ENCODE measurements at regions not wholly inside any gene's neighbourhood (a gene's known extent, or its start where the extent isn't known, plus 50 kb on each side); places are given as distances from the start of the nearest gene placed in this dataset.

DNA sequence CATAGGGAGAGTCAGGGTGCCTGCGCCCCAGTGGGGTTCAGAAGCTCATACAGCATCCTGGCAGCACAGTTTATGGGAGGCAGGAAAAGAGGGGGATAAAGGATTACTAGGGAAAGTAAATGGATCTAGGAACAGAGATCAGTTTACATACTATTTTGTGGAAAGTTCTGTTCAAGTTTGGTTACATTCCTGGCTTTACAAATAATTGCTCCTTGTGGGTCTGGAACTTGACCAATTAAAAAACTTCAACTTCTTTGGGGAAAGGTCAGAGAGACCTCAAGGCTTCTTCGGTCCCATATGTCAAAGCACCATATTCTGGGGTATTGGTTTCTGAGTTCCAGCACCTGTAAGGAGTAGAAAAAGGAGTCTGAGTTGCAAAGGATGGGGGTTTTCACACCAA is 64.1 kb downstream of the ZDHHC19 start:
- no peaks in the 10 kb centered on the region for H3K9me3 ChIP-seq (replicated peaks; ENCODE audit: low read length)
- no peaks in the 10 kb centered on the region for H3K36me3 ChIP-seq (ENCODE audit: insufficient read depth, low read length)
- H3K4me1 ChIP-seq (ENCODE audit: control insufficient read depth, insufficient read depth, low read length) = peaks cover 11% of the 10 kb centered on the region
- no peak overlapping the region for H3K4me3 ChIP-seq (ENCODE audit: low read length)
- H3K9ac ChIP-seq (ENCODE audit: low read depth, low read length) = no peak overlapping the region
- no peak overlapping the region for H3K4me2 ChIP-seq (ENCODE audit: low read length)
- peaks cover 14% of the 10 kb centered on the region for H3K27me3 ChIP-seq (ENCODE audit: control insufficient read depth, insufficient read depth, low read length)

DNA sequence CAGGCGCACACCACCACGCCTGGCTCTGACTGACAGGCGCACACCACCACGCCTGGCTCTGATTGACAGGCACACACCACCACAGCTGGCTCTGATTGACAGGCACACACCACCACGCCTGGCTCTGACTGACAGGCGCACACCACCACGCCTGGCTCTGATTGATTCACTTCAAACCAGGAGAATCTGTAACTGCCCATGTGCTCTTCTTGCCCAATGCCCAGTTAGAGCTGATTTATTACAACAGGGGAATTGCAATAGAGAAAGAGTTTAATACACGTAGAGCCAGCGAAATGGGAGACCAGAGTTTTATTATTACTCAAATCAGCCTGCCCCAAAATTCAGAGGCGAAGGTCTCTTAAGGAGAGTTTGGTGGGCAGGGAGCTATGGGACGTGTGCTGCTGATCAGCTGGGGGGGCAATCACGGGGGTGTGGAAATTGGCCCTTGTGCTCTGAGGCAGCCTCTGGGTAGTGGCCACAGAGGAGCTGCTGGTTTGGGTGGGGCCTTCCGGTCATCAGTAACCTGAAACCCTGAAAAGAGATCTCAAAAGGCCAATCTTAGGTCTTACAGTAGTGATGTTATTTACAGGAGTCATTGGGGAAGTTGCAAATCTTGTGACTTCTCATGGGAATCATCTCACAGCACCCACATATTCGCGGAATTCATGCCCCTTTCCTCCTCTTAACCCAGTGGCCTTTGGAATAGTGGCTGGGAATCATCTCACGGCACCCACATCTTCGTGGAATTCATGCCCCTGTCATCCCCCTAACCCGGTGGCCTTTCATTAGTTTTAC is 63.8 kb upstream of the TFRC start:
- H3K27me3 ChIP-seq (ENCODE audit: control insufficient read depth, insufficient read depth, low read length) = peaks cover 20% of the 10 kb centered on the region
- H3K9ac ChIP-seq (ENCODE audit: low read depth, low read length) = no peak overlapping the region
- H3K4me3 ChIP-seq (ENCODE audit: low read length) = no peak overlapping the region
- H3K9me3 ChIP-seq (replicated peaks; ENCODE audit: low read length) = no peaks in the 10 kb centered on the region
- H3K36me3 ChIP-seq (ENCODE audit: insufficient read depth, low read length) = no peaks in the 10 kb centered on the region
- no peak overlapping the region for H3K4me2 ChIP-seq (ENCODE audit: low read length)
- peaks cover 11% of the 10 kb centered on the region for H3K4me1 ChIP-seq (ENCODE audit: control insufficient read depth, insufficient read depth, low read length)

DNA sequence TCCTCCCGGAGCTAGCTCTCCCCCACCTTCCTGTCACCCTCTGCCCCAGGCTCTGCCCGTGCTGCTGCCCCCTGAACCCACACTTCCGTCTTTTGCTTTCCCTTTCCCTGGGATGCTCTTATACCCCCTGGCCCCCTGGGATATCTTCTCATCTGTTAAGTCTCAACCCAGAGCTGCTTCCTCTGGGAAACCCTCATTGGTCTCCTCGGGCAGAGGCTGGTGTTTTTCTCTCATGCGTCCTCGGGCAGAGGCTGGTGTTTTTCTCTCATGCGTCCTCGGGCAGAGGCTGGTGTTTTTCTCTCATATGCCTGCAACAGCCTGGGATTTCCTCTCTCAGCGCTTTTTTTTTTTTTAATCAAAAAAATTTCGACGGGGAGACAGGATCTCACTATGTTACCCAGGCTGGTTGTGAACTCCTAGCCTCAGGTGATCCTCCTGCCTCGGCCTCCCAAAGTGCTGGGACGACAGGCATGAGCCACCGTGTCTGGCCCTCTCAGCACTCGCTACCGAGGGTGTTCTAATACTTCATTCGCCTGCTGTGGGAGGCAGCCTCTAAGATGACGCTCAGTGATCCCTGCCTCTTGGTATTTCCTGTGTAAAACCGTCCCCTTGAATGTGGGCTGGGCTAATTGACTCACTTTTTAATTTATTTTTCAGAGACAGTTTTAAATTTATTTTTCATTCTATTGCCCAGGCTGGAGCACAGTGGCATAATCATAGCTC is 62.7 kb upstream of the TFRC start:
- H3K9ac ChIP-seq (ENCODE audit: low read depth, low read length) = no peak overlapping the region
- H3K9me3 ChIP-seq (replicated peaks; ENCODE audit: low read length) = no peaks in the 10 kb centered on the region
- no peak overlapping the region for H3K4me2 ChIP-seq (ENCODE audit: low read length)
- H3K4me1 ChIP-seq (ENCODE audit: control insufficient read depth, insufficient read depth, low read length) = peaks cover 11% of the 10 kb centered on the region
- no peak overlapping the region for H3K4me3 ChIP-seq (ENCODE audit: low read length)
- no peaks in the 10 kb centered on the region for H3K36me3 ChIP-seq (ENCODE audit: insufficient read depth, low read length)
- peaks cover 20% of the 10 kb centered on the region for H3K27me3 ChIP-seq (ENCODE audit: control insufficient read depth, insufficient read depth, low read length)

DNA sequence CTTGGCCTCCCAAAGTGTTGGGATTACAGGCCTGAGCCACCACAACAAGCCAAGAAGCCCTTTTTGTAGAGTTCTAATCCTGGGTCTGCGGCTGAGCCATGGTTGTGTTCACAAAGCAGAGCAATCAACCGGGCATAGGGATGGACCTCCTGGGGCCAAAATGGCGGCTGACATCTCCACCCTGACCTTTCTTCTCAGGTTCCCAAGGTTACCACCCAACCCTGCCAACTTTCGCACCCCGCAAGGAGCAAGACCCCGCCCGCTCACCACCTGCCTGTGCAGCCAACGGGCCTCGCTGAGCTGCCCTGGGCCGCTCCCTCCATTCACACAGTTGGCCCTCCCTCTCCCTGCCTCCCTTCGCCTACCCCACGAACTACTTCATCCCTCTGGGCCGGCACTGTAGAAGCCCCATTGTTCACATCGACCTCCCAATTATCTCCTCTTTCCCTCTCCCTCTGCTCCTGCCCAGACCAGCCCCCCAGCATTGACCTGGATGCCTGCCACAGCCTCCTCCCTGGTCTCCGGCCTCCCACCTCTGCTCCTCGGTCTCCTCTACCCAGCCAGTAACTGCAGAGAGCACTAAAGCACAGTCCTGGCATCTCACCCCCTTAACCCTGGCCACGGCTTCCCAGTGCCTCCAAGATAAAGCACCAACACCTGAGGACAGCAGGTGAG is 62.0 kb upstream of the TFRC start:
- H3K9me3 ChIP-seq (replicated peaks; ENCODE audit: low read length) = no peaks in the 10 kb centered on the region
- no peak overlapping the region for H3K4me2 ChIP-seq (ENCODE audit: low read length)
- H3K4me1 ChIP-seq (ENCODE audit: control insufficient read depth, insufficient read depth, low read length) = peaks cover 11% of the 10 kb centered on the region
- no peak overlapping the region for H3K9ac ChIP-seq (ENCODE audit: low read depth, low read length)
- H3K4me3 ChIP-seq (ENCODE audit: low read length) = no peak overlapping the region
- peaks cover 26% of the 10 kb centered on the region for H3K27me3 ChIP-seq (ENCODE audit: control insufficient read depth, insufficient read depth, low read length)
- no peaks in the 10 kb centered on the region for H3K36me3 ChIP-seq (ENCODE audit: insufficient read depth, low read length)

DNA sequence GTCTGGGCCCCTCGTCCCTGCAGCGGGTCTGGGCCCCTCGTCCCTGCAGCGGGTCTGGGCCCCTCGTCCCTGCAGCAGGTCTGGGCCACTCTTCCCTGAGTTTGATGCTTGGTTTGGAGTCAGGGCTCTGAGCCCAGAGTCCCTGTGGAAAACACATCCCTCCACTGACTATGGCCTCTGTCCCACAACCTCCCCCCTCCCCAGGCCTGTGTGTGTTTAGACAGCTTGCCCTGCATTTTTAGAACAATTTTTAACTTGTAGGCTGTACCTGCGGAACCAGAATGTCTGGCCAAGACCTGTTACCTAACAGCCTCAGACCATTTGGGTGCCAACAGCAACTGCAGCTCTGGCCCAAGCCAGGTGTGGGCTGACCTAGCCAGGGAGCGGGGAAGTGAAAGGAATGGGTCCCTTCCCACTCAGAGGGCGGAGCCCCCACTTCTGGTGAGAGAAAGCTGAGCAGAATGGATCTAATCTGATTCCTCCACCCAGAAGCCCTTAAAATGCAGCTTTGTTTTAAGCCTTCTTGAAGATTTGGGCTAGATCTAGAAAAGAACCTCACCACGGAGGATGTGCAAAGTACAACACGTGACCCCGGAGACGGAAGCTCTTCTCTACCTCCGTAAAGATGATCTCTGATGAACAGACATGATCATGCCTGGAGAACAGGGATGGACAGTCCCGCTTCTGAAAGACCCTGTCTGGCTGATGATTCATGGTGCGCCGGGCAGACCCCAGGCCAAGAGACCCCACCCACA is 60.5 kb upstream of the TFRC start:
- Histone ChIP-seq H3K27me3 (ENCODE audit: control insufficient read depth, insufficient read depth, low read length) (peaks cover 32% of the 10 kb centered on the region), H3K4me2 (ENCODE audit: low read length) (peak overlapping the region; percentile 80), H3K4me3 (ENCODE audit: low read length) (peak overlapping the region; percentile 51), H3K4me1 (ENCODE audit: control insufficient read depth, insufficient read depth, low read length) (peaks cover 11% of the 10 kb centered on the region), H3K36me3 (ENCODE audit: insufficient read depth, low read length) (no peaks in the 10 kb centered on the region), H3K9me3 (replicated peaks; ENCODE audit: low read length) (no peaks in the 10 kb centered on the region), H3K9ac (ENCODE audit: low read depth, low read length) (no peak overlapping the region)

DNA sequence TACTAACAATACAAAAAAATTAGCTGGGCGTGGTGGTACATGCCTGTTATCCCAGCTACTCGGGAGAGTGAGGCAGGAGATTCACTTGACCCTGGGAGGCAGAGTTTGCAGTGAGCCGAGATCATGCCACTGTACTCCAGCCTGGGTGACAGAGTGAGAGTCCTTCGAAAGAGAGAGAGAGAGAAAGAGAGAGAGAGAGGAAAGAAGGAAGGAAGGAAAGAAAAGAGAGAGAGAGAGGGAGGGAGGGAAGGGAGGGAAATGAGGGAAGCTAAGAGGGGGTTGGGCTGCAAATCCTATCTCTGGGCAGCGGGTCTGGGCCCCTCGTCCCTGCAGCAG is 59.9 kb upstream of the TFRC start:
- no peak overlapping the region for H3K4me2 ChIP-seq (ENCODE audit: low read length)
- H3K9ac ChIP-seq (ENCODE audit: low read depth, low read length) = no peak overlapping the region
- no peak overlapping the region for H3K4me3 ChIP-seq (ENCODE audit: low read length)
- no peaks in the 10 kb centered on the region for H3K9me3 ChIP-seq (replicated peaks; ENCODE audit: low read length)
- H3K4me1 ChIP-seq (ENCODE audit: control insufficient read depth, insufficient read depth, low read length) = peaks cover 11% of the 10 kb centered on the region
- peaks cover 32% of the 10 kb centered on the region for H3K27me3 ChIP-seq (ENCODE audit: control insufficient read depth, insufficient read depth, low read length)
- no peaks in the 10 kb centered on the region for H3K36me3 ChIP-seq (ENCODE audit: insufficient read depth, low read length)

DNA sequence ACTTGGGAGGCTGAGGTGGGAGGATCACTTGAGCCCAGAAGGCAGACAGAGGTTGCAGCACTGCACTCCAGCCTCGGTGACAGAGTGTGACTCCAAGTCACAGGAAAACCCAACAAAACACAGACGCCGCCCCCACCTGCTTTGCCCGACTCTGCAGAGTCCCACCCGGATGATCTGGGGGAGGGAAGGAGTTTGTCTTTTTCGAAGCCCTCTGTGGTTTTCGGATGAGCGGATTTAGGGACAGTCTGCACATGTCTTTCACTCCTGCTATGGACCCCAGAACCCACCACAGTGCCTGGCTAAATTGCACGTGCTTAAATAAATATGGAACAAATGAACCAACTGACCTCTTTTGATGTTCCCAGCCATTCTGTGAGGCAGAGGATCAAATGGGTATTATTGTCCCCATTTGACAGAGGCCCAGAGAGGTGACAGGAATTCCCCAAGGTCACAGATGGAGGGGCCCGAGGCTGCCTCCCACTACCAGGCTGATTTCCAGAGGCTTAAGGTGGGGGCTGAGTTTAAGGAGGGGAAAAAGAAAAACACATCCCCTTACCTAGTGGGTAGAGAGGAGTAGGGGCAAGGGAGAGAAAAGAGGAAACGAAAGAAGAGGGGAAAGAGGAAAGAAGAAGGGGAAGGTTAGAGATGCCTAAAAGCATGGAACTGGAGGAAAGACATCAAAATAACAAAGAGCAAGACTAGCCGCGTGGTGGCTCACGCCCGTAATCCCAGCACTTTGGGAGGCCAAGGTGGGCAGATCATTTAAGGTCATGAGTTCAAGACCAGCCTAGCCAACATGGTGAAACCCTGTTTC is 59.4 kb upstream of the TFRC start:
- Histone ChIP-seq H3K4me2 (ENCODE audit: low read length) (no peak overlapping the region), H3K4me1 (ENCODE audit: control insufficient read depth, insufficient read depth, low read length) (peaks cover 11% of the 10 kb centered on the region), H3K27me3 (ENCODE audit: control insufficient read depth, insufficient read depth, low read length) (peaks cover 32% of the 10 kb centered on the region), H3K9ac (ENCODE audit: low read depth, low read length) (no peak overlapping the region), H3K36me3 (ENCODE audit: insufficient read depth, low read length) (no peaks in the 10 kb centered on the region), H3K4me3 (ENCODE audit: low read length) (no peak overlapping the region), H3K9me3 (replicated peaks; ENCODE audit: low read length) (no peaks in the 10 kb centered on the region)

DNA sequence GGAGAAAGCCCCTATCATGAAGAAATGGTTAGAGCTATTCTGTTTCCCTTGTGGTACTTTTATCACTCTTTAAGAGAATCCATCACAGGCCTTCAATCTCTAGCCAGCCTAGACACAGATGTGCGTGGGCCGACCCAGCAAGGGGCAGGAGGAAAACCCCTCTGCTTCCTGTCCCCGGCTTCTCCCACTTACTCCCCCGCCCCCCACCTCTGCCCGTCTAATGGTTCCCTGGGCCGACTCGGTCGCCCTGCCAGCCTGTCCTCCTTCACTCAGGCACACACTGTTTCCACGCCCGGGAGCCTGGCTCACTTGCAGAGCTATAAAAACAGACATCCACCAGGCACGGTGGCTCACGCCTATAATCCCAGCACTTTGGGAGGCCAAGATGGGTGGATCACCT is 58.3 kb upstream of the TFRC start:
- no peak overlapping the region for H3K4me3 ChIP-seq (ENCODE audit: low read length)
- no peak overlapping the region for H3K4me2 ChIP-seq (ENCODE audit: low read length)
- H3K27me3 ChIP-seq (ENCODE audit: control insufficient read depth, insufficient read depth, low read length) = peaks cover 32% of the 10 kb centered on the region
- H3K9ac ChIP-seq (ENCODE audit: low read depth, low read length) = no peak overlapping the region
- no peaks in the 10 kb centered on the region for H3K9me3 ChIP-seq (replicated peaks; ENCODE audit: low read length)
- H3K4me1 ChIP-seq (ENCODE audit: control insufficient read depth, insufficient read depth, low read length) = peaks cover 11% of the 10 kb centered on the region
- no peaks in the 10 kb centered on the region for H3K36me3 ChIP-seq (ENCODE audit: insufficient read depth, low read length)

DNA sequence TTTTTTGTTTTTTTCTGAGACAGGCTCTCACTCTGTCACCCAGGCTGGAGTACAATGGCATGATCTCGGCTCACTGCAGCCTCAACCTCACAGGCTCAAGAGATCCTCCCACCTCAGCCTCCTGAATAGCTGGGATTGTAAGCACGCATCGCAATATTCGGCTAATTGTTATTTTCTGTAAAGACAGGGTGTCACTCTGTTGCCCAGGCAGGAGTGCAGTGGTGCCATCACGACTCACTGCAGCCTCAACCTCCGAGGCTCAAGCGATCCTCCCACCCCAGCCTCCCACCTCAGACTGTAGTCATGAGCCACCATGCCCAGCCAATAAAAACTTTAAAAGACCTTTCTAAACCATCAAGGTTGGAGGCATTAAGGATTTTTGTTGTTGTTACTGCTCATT is 57.4 kb upstream of the TFRC start:
- Histone ChIP-seq H3K4me3 (ENCODE audit: low read length) (no peak overlapping the region), H3K4me2 (ENCODE audit: low read length) (no peak overlapping the region), H3K36me3 (ENCODE audit: insufficient read depth, low read length) (no peaks in the 10 kb centered on the region), H3K4me1 (ENCODE audit: control insufficient read depth, insufficient read depth, low read length) (peaks cover 11% of the 10 kb centered on the region), H3K9me3 (replicated peaks; ENCODE audit: low read length) (no peaks in the 10 kb centered on the region), H3K9ac (ENCODE audit: low read depth, low read length) (no peak overlapping the region), H3K27me3 (ENCODE audit: control insufficient read depth, insufficient read depth, low read length) (peaks cover 35% of the 10 kb centered on the region)

DNA sequence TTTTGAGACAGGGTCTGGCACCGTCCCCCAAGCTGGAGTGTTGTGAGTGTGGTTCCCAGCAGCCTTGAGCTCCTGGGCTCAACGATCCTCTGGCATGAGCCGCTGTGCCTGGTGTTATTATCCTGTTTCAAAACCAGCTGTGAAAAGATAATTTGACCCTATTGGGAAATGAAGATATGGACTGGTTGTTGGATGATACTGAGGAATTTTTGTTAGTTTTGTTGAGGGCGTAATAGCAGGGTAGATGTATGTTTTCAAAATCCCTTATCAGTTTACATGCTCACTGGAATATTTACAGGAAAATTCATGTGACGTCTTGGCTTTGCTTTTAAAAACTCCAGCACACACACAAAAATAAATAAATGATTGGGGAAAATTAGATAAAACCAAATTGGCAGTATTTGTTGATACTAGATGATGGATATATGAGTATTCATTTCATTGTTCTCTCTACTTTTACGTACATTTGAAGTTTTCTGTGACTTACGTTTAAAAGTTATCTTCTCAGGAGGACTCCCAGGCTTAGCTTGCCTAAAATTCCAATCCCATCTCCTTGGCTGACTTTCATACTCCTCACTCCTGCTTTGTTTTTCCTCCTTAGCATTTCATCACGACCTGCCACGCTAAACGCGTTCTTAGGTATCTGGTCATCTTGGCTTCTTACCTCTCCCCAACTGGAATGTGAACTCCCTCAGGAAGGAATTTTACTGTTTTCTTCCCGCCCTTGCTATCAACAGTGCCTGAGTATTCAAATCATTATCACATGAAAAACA is 56.8 kb upstream of the TFRC start:
- Histone ChIP-seq H3K4me1 (ENCODE audit: control insufficient read depth, insufficient read depth, low read length) (peaks cover 11% of the 10 kb centered on the region), H3K9ac (ENCODE audit: low read depth, low read length) (no peak overlapping the region), H3K9me3 (replicated peaks; ENCODE audit: low read length) (no peaks in the 10 kb centered on the region), H3K36me3 (ENCODE audit: insufficient read depth, low read length) (no peaks in the 10 kb centered on the region), H3K27me3 (ENCODE audit: control insufficient read depth, insufficient read depth, low read length) (peaks cover 35% of the 10 kb centered on the region), H3K4me2 (ENCODE audit: low read length) (no peak overlapping the region), H3K4me3 (ENCODE audit: low read length) (no peak overlapping the region)
